HG03442 (cell line): ENCODE measurements at regions not wholly inside any gene's neighbourhood (a gene's known extent, or its start where the extent isn't known, plus 50 kb on each side); places are given as distances from the start of the nearest gene placed in this dataset.

Experiments
- ATAC-seq: cut with Tn5 transposase; IDR thresholded peaks from one replicate; pipeline ENCODE4 v1.9.1; 2021; ENCODE audit warnings: mild to moderate bottlenecking, moderate library complexity; ENCODE audit not compliant: unreplicated experiment

- ATAC-seq: no peak
These were observed 260.8 kb upstream of the PSMD7 start for GRCh38 chr16:74035816-74036215.

- no peak for ATAC-seq
These were observed 261.8 kb upstream of the PSMD7 start for GRCh38 chr16:74034862-74035261.

- no peak for ATAC-seq
These were observed 262.4 kb upstream of the PSMD7 start for GRCh38 chr16:74034200-74034599.

GRCh38 chr16:74033441-74033995 lies 263.1 kb upstream of the PSMD7 start:
- ATAC-seq: no peak

- no peak for ATAC-seq
These were observed 265.1 kb upstream of the PSMD7 start for GRCh38 chr16:74031551-74031950.

GRCh38 chr16:74030000-74030706 lies 266.5 kb upstream of the PSMD7 start:
- ATAC-seq: no peak

- ATAC-seq: no peak
These were observed 267.4 kb upstream of the PSMD7 start for GRCh38 chr16:74029115-74029792.

- no peak for ATAC-seq
These were observed 270.0 kb upstream of the PSMD7 start for GRCh38 chr16:74026373-74027281.

GRCh38 chr16:74024953-74025352 lies 271.7 kb upstream of the PSMD7 start:
- ATAC-seq: no peak

- no peak for ATAC-seq
These were observed 276.4 kb upstream of the PSMD7 start for GRCh38 chr16:74020095-74020670.

- no peak for ATAC-seq
These were observed 277.0 kb upstream of the PSMD7 start for GRCh38 chr16:74019612-74020011.

GRCh38 chr16:74015953-74016352 lies 280.7 kb upstream of the PSMD7 start:
- no peak for ATAC-seq

GRCh38 chr16:73998707-73999106 lies 297.9 kb upstream of the PSMD7 start:
- no peak for ATAC-seq

GRCh38 chr16:73997971-73998370 lies 298.6 kb upstream of the PSMD7 start:
- no peak for ATAC-seq

GRCh38 chr16:73997340-73997711 lies 299.3 kb upstream of the PSMD7 start:
- no peak for ATAC-seq

GRCh38 chr16:73996624-73997339 lies 299.8 kb upstream of the PSMD7 start:
- ATAC-seq: no peak

GRCh38 chr16:73993878-73994277 lies 302.7 kb upstream of the PSMD7 start:
- no peak for ATAC-seq

GRCh38 chr16:73978407-73978784 lies 318.2 kb upstream of the PSMD7 start:
- ATAC-seq: no peak

GRCh38 chr16:73976644-73977043 lies 320.0 kb upstream of the PSMD7 start:
- ATAC-seq: no peak

- no peak for ATAC-seq
These were observed 323.4 kb upstream of the PSMD7 start for GRCh38 chr16:73973174-73973573.
